ENCODE measurements at regions not wholly inside any gene's neighbourhood (a gene's known extent, or its start where the extent isn't known, plus 50 kb on each side); places are given as distances from the start of the nearest gene placed in this dataset.

DNA sequence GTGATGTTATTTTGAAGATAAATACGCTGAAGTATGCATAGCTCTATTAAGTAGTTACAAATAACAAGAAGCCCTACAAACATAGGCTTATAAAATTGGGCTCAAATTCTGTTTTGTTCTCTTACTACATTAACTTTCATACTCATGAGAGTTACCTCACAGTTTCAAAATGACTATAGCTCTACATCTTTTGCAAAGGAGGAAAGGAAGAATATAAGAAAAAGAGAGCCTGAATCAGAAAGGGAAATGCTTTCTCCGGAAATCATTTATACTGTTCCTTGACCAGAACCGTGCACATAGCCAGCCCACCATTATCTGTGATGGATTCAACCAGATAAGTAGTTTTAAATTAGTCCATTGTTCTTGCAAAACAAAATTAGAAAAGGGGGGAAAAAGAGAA is 1252.1 kb downstream of the NCAM2 start (continued):
- TF ChIP-seq KDM4A (IDR thresholded peaks at IDR 0.05; ENCODE audit: low read depth, low read length, severe bottlenecking) (no peak), SIRT6 (IDR thresholded peaks at IDR 0.05; ENCODE audit: low read length) (no peak)
- TF ChIP-seq, protein P1, sequence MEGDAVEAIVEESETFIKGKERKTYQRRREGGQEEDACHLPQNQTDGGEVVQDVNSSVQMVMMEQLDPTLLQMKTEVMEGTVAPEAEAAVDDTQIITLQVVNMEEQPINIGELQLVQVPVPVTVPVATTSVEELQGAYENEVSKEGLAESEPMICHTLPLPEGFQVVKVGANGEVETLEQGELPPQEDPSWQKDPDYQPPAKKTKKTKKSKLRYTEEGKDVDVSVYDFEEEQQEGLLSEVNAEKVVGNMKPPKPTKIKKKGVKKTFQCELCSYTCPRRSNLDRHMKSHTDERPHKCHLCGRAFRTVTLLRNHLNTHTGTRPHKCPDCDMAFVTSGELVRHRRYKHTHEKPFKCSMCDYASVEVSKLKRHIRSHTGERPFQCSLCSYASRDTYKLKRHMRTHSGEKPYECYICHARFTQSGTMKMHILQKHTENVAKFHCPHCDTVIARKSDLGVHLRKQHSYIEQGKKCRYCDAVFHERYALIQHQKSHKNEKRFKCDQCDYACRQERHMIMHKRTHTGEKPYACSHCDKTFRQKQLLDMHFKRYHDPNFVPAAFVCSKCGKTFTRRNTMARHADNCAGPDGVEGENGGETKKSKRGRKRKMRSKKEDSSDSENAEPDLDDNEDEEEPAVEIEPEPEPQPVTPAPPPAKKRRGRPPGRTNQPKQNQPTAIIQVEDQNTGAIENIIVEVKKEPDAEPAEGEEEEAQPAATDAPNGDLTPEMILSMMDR (IDR thresholded peaks at IDR 0.05; ENCODE audit: control extremely low read depth in 1 of 3, insufficient read depth in 1 of 3, low read depth in 1 of 3, low read length in 3 of 3): no peak

All from H1 (cell line).